HCT116 (cell line): ENCODE measurements at regions not wholly inside any gene's neighbourhood (a gene's known extent, or its start where the extent isn't known, plus 50 kb on each side); places are given as distances from the start of the nearest gene placed in this dataset.
"Not testable (repeated sequence)": the region's sequence is repeated elsewhere in the genome, so short reads cannot be mapped to it uniquely, and the experiment has no call there.

Experiments used
- ATAC-seq: fragments of 200-7000 bp; cut with Tn5 transposase; 2 replicates; pipeline ENCODE4 v1.9.1; 2020; ENCODE audit warnings: mild to moderate bottlenecking, moderate library complexity
- BruUV-seq: library from RNA; stranded (reverse); fragments of 400-500 nt; replicated peaks from 2 replicates; lab custom pipeline; 2021; lab: Mats Ljungman, UMichigan
- CTCF ChIA-PET: fragments of 300-600 bp; sonication (Branson Sonifier 250); formaldehyde crosslinking; loops from one replicate; lab custom pipeline; 2021; ENCODE audit warnings: antibody characterized with exemption; lab: Charles Lee
- POLR2A ChIA-PET: fragments of 300-600, 350-600 bp; sonication (Branson Sonifier 250); formaldehyde crosslinking; loops from one replicate; lab custom pipeline; 2021; ENCODE audit warnings: antibody characterized with exemption; lab: Charles Lee
- RAD21 ChIA-PET, 2 experiments: fragments of 300-600 bp; sonication (Branson Sonifier 250); formaldehyde crosslinking; loops; one replicate each; lab custom pipeline; 2023; ENCODE audit warnings: low total read pairs in 2 of 2; ENCODE audit not compliant: uncharacterized antibody in 2 of 2, unreplicated experiment in 2 of 2, low non-redundant PET in 1 of 2; lab: Charles Lee
- DNase-seq: peaks from one replicate; pipeline ENCODE4 v3.0.0-alpha.2; 2010; ENCODE audit warnings: low read depth, low spot score
- H2AFZ ChIP-seq: fragments of 200-600 bp; shearing (Covaris generic), sonication (generic); 2 replicates; pipeline ENCODE4 v1.6.1; 2017; ENCODE audit warnings: low read depth, mixed run types, mixed read lengths, antibody characterized with exemption, low read length; ENCODE audit not compliant: poor library complexity, severe bottlenecking
- H3K27ac ChIP-seq: 2 replicates; pipeline ENCODE4 v1.5.1; 2012; ENCODE audit warnings: low read depth, low read length
- H3K27me3 ChIP-seq: fragments of 200-600 bp; sonication (generic); 2 replicates; pipeline ENCODE4 v1.6.1; 2016; ENCODE audit warnings: mixed run types, low read length, mixed read lengths; ENCODE audit not compliant: insufficient read depth
- H3K36me3 ChIP-seq, 2 experiments: fragments of 200-500 bp in 1 of 2; fragments of 200-600 bp in 1 of 2; sonication (Bioruptor generic) in 1 of 2; sonication (generic) in 1 of 2; 2 replicates each; pipeline versions ENCODE4 v1.5.1 to v1.6.1; 2014 to 2016; ENCODE audit warnings: low read length in 2 of 2, inconsistent platforms in 1 of 2, mixed read lengths in 1 of 2, mixed run types in 1 of 2; ENCODE audit not compliant: insufficient read depth in 2 of 2, control insufficient read depth in 1 of 2
- H3K4me1 ChIP-seq, 2 experiments: fragments of 200-600 bp in 1 of 2; sonication (generic) in 1 of 2; 2 replicates each; pipeline versions ENCODE4 v1.5.1 to v1.6.1; 2012 to 2017; ENCODE audit warnings: low read length in 2 of 2, inconsistent platforms in 1 of 2, mild to moderate bottlenecking in 1 of 2, mixed read lengths in 1 of 2, mixed run types in 1 of 2, moderate library complexity in 1 of 2; ENCODE audit not compliant: insufficient read depth in 2 of 2, control insufficient read depth in 1 of 2
- H3K4me2 ChIP-seq: fragments of 200-600 bp; sonication (generic); 2 replicates; pipeline ENCODE4 v1.6.1; 2017; ENCODE audit warnings: mixed run types, low read length, mixed read lengths
- H3K4me3 ChIP-seq, 2 experiments: fragments of 200-600 bp in 1 of 2; sonication (generic) in 1 of 2; replicated peaks in 1 of 2; 2 replicates each; pipeline ENCODE4 v1.5.1; 2011 to 2016; ENCODE audit warnings: low read length in 2 of 2, control low read depth in 1 of 2, low read depth in 1 of 2, mild to moderate bottlenecking in 1 of 2, mixed read lengths in 1 of 2, mixed run types in 1 of 2
- H3K79me2 ChIP-seq: fragments of 200-600 bp; sonication (generic); 2 replicates; pipeline ENCODE4 v1.6.1; 2017; ENCODE audit warnings: mild to moderate bottlenecking, mixed run types, low read length, moderate library complexity, mixed read lengths; ENCODE audit not compliant: insufficient read depth
- H3K9ac ChIP-seq: fragments of 200-600 bp; sonication (generic); 2 replicates; pipeline ENCODE4 v1.6.1; 2016; ENCODE audit warnings: low read length, mixed read lengths
- H3K9me2 ChIP-seq: fragments of 200-600 bp; sonication (generic), shearing (Covaris generic); 2 replicates; pipeline ENCODE4 v1.6.1; 2017; ENCODE audit warnings: mixed run types, mild to moderate bottlenecking, moderate library complexity; ENCODE audit not compliant: insufficient read depth
- H3K9me3 ChIP-seq, 2 experiments: fragments of 200-500 bp in 1 of 2; fragments of 200-600 bp in 1 of 2; sonication (Bioruptor generic) in 1 of 2; sonication (generic) in 1 of 2; 2 replicates each; pipeline ENCODE4 v1.6.1; 2014 to 2017; ENCODE audit warnings: low read length in 2 of 2, mixed read lengths in 2 of 2, inconsistent platforms in 1 of 2, low read depth in 1 of 2, mild to moderate bottlenecking in 1 of 2, mixed run types in 1 of 2, moderate library complexity in 1 of 2; ENCODE audit not compliant: control insufficient read depth in 1 of 2, insufficient read depth in 1 of 2
- H4K20me1 ChIP-seq: fragments of 200-600 bp; sonication (generic), shearing (Covaris generic); 2 replicates; pipeline ENCODE4 v1.6.1; 2017; ENCODE audit warnings: mixed run types, mild to moderate bottlenecking, moderate library complexity; ENCODE audit not compliant: insufficient read depth
- intact Hi-C: fragments of 100-400 bp; cut with micrococcal nuclease; formaldehyde crosslinking; loops from 2 replicates; pipeline ENCODE4 v1.10.0; 2022

DNA sequence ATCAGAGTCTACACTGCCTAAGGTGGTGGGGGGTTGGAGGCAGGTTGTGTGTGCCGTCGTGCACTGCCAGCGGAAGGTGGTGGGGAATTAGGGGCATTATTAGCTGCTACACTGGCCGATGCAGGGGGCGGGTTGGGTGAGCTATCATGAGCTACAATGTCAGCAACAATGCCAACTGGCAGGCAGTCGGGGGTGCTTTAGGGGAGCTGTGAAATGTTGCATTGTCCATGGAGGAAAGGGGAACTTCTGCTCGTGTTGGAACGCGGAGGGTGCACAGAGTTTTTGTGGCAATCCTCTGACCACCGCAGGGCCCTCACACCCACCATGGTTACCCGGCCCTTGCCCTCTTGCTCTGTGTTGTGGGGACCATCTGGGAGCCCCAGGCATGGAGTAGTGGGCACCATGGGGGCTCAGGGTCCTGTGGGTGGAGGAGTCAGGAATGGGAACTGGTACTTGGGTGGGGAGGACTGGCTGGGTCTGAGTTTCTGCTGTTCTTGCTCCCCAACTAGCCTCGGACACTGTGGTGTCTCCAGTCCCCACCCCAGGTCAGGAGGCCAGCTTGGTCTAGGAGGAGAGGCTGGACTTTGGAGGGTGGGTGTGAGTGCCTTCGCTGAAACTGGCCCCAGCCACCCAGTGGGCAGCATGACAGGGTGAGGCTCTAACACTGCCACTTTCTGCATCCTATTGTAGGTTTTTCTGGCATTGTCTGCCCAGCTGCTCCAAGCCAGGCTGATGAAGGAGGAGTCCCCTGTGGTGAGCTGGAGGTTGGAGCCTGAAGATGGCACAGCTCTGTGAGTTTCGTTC is 107.1 kb upstream of the TPTE start:
- CTCF ChIA-PET, BruUV-seq, ATAC-seq, H4K20me1 ChIP-seq, H3K4me2 ChIP-seq, POLR2A ChIA-PET, DNase-seq, H2AFZ ChIP-seq, H3K79me2 ChIP-seq, H3K4me3 ChIP-seq, H3K36me3 ChIP-seq, H3K9ac ChIP-seq, H3K9me2 ChIP-seq, RAD21 ChIA-PET, H3K27me3 ChIP-seq, H3K27ac ChIP-seq, intact Hi-C loops: not testable (repeated sequence)
- Histone ChIP-seq H3K4me1 (peaks cover 0 to 11% of the 10 kb centered on the region in 2 experiments; a peak in 2 of 4 replicates), H3K9me3 (peaks cover 33 to 49% of the 10 kb centered on the region in 2 experiments)

DNA sequence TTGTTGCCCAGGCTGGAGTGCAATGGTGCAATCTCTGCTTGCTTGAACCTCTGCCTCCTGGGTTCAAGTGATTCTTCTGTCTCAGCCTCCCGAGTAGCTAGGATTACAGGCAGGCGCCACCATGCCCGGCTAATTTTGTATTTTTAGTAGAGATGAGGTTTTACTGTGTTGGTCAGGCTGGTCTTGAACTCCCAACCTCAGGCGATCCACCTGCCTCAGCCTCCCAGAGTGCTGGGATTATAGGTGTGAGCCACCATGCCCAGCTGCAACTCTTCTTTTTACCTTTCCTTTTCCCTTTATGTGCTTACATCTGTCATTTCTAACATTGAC is 106.5 kb upstream of the TPTE start:
- Histone ChIP-seq H3K4me1 (peaks cover 0 to 11% of the 10 kb centered on the region in 2 experiments; a peak in 2 of 4 replicates), H3K9me3 (peaks cover 33 to 54% of the 10 kb centered on the region in 2 experiments)
- DNase-seq, H3K4me2 ChIP-seq, intact Hi-C loops, H3K79me2 ChIP-seq, POLR2A ChIA-PET, RAD21 ChIA-PET, H3K9me2 ChIP-seq, ATAC-seq, H4K20me1 ChIP-seq, BruUV-seq, H2AFZ ChIP-seq, H3K4me3 ChIP-seq, H3K36me3 ChIP-seq, CTCF ChIA-PET, H3K27me3 ChIP-seq, H3K27ac ChIP-seq, H3K9ac ChIP-seq: not testable (repeated sequence)

DNA sequence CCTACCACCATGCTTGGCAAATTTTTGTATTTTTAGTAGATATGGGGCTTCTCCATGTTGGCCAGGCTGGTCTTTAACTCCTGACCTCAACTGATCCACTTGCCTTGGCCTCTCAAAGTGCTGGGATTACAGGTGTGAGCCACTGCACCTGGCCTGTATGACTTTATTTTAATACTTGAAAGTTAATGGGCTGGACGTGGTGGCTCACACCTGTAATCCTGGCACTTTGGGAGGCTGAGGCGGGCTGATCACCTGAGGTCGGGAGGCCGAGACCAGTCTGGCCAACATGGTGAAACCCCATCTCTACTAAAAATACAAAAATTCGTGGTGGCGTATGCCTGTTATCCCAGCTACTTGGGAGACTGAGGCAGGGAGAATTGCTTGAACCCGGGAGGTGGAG is 105.9 kb upstream of the TPTE start:
- DNase-seq, H4K20me1 ChIP-seq, BruUV-seq, RAD21 ChIA-PET, H2AFZ ChIP-seq, H3K9ac ChIP-seq, H3K4me2 ChIP-seq, CTCF ChIA-PET, H3K79me2 ChIP-seq, ATAC-seq, H3K27ac ChIP-seq, H3K4me3 ChIP-seq, POLR2A ChIA-PET, H3K27me3 ChIP-seq, H3K9me2 ChIP-seq, intact Hi-C loops, H3K36me3 ChIP-seq: not testable (repeated sequence)
- Histone ChIP-seq H3K9me3 (peaks cover 32 to 60% of the 10 kb centered on the region in 2 experiments), H3K4me1 (peaks cover 0 to 11% of the 10 kb centered on the region in 2 experiments; a peak in 2 of 4 replicates)

- H3K27ac ChIP-seq, H2AFZ ChIP-seq, H3K36me3 ChIP-seq, H3K27me3 ChIP-seq, POLR2A ChIA-PET, ATAC-seq, H3K4me2 ChIP-seq, H3K79me2 ChIP-seq, CTCF ChIA-PET, RAD21 ChIA-PET, H3K9me2 ChIP-seq, DNase-seq, H3K9ac ChIP-seq, H4K20me1 ChIP-seq, BruUV-seq, H3K4me3 ChIP-seq, intact Hi-C loops: not testable (repeated sequence)
- peaks cover 34 to 64% of the 10 kb centered on the region in 2 experiments for H3K9me3 ChIP-seq
- peaks cover 0 to 11% of the 10 kb centered on the region in 2 experiments; a peak in 2 of 4 replicates for H3K4me1 ChIP-seq
Measured at GRCh38 chr21:10415859-10416258, 105.5 kb upstream of the TPTE start.
